ENCODE measurements at regions not wholly inside any gene's neighbourhood (a gene's known extent, or its start where the extent isn't known, plus 50 kb on each side); places are given as distances from the start of the nearest gene placed in this dataset.
"Not testable (repeated sequence)": the region's sequence is repeated elsewhere in the genome, so short reads cannot be mapped to it uniquely, and the experiment has no call there.

DNA sequence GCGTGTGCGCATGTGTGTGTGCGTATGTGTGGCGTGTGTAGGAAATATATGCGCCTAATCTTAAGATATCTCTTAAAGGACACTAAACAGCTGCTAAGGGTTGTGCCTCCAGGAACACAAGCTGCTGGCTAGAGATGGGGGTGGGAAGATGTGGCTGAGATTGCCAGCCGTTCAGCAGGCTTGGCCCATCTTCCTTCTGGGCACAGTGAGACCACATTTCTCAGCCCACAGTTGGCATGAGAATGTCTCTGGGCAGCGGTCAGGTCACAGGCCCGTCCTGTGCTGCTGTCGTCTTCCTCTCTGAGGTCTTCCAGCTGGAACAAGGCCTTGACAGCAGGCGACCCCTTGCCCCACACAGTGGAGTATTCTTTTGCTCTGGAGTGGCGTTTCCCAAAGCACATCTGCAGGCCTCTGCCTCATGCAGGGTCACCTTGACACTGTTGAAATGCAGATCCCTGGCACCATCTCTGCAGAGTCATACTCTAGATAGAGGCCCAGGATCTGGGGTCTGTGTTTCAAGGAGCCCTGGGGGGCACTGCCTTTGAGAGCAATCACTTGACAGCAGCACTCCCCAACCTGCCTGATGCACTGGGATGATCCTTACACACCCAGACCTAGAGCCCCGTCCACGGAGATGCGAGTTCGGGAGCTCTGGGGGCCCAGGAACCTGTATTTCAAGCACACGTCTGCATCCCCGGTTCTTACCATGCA, 335.5 kb upstream of the SFSWAP start:
- DNase-seq (ENCODE audit: low spot score), result no peak

- no peak for DNase-seq (ENCODE audit: low spot score)
Measured at GRCh38 chr12:131375972-131376345, 334.9 kb upstream of the SFSWAP start.

DNA sequence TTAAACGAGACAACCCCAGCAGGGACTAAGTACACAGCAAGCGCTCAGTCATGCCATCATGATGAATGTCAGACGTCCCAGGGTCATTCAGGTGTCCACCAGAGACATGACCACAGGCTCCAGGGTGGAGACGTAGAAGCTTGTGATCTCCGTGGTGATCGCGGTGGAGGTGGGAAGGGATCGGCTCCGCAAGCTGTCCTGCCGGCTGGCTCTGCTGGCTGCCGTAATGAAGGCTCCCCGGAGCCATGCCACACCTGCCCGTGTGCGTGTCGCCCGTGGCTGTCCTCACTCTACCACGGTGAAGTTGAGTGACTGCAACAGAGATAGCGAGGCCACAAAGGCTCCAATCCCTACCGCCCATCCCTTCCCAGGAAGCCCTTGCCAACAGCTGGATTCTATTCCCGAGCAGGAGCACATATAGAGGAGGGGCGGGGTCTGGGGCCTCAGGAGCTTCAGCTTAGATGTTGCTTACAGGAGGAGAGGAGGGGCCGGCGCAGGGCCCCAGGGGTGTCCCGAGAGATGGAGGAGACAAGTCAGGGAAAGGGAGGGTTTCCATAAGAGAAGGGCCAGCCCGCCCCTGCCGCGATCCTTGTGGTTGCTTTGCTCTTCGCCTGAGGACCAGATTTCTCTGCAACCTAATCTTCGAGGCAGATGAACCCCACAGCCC, 332.6 kb upstream of the SFSWAP start:
- DNase-seq (ENCODE audit: low spot score), result no peak

GRCh38 chr12:131378861-131379665, 331.8 kb upstream of the SFSWAP start:
- no peak for DNase-seq (ENCODE audit: low spot score)

GRCh38 chr12:131379738-131380137, 331.2 kb upstream of the SFSWAP start:
- DNase-seq (ENCODE audit: low spot score), result no peak

GRCh38 chr12:131380220-131380964, 330.5 kb upstream of the SFSWAP start:
- no peak for DNase-seq (ENCODE audit: low spot score)

GRCh38 chr12:131380965-131381705, 329.8 kb upstream of the SFSWAP start:
- DNase-seq (ENCODE audit: low spot score), result no peak

DNA sequence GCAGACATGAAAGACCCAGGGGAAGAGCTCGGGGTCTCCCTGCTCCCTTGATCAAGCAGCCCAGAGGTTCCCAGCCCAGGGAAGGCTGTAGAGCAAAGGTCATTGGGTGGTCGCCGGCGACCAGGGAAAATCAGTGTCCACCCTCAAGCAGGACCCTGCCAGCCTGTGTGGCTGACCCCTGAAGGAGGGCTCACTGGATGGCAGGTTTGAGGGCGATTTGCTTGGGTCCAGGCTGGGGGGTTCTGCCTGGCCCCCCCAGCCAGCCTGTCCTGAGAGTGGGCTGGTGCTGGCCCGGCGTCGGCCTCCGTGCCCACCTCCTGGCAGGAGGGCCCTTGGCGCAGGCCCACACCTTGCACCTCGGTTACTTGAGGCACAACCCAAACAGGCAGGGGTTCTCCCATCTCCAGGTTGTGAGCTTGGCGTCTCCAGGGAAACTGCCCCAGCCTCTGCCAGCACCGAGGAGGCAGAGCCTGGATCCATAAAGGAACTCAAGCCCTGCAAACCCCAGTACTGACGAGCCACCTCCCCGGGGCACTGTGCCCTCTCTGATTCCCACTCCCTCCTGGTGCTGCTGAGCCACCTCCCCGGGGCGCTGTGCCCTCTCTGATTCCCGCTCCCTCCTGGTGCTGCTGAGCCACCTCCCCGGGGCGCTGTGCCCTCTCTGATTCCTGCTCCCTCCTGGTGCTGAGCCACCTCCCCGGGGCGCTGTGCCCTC, 329.0 kb upstream of the SFSWAP start:
- no peak for DNase-seq (ENCODE audit: low spot score)

DNA sequence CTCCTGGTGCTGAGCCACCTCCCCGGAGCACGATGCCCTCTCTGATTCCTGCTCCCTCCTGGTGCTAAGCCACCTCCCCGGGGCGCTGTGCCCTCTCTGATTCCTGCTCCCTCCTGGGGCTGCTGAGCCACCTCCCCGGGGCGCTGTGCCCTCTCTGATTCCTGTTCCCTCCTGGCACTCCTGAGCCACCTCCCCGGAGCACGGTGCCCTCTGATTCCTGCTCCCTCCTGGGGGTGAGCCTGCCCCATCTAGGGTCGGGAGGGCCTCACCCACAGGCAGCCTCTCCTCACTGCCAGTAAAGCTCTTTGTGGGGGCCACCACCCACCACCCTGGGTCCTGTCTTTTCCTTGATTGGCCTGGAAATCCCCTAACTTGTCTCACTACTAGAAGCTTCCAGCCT, 327.6 kb upstream of the SFSWAP start:
- no peak for DNase-seq (ENCODE audit: low spot score)

GRCh38 chr12:131383741-131384543, 326.9 kb upstream of the SFSWAP start:
- no peak for DNase-seq (ENCODE audit: low spot score)

DNA sequence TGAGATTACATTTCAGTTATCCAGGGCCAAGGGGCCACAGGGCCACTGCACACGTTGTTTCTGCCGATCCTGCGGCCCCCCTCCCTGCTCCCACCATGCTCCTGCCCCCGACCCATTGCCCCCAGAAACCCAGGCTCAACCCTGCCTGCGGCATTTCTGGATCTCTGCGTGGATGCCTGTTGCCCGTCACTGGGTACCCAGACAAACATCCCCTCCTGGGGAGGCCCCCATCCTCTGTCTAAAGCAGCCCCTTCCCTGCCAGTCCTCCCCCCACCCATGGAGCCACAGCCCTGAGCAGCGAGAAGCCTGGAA, 326.4 kb upstream of the SFSWAP start:
- no peak for DNase-seq (ENCODE audit: low spot score)

- DNase-seq (ENCODE audit: low spot score), result no peak
Measured at GRCh38 chr12:131385313-131386166, 325.4 kb upstream of the SFSWAP start.

DNA sequence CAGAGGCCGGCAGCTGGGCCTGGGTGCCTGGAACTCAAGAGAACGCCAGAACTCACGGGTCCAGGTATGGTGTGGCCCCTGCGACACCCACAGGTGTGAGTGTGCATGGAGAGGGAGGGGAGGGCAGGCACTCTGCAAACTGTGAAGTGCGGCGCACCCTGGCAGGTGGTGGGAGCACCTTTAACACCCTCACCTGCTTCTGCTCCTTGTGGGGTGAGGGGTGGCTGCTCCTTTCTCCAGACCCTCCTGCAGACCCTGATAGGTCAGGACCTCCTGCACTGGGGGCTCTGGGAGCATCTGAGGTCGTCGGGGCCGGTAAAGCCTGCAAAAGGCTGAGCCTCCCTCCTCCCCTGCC, 324.7 kb upstream of the SFSWAP start:
- DNase-seq (ENCODE audit: low spot score), result no peak

- DNase-seq (ENCODE audit: low spot score), result no peak
Measured at GRCh38 chr12:131386781-131387180, 324.1 kb upstream of the SFSWAP start.

GRCh38 chr12:131387281-131388163, 323.4 kb upstream of the SFSWAP start:
- no peak for DNase-seq (ENCODE audit: low spot score)

DNA sequence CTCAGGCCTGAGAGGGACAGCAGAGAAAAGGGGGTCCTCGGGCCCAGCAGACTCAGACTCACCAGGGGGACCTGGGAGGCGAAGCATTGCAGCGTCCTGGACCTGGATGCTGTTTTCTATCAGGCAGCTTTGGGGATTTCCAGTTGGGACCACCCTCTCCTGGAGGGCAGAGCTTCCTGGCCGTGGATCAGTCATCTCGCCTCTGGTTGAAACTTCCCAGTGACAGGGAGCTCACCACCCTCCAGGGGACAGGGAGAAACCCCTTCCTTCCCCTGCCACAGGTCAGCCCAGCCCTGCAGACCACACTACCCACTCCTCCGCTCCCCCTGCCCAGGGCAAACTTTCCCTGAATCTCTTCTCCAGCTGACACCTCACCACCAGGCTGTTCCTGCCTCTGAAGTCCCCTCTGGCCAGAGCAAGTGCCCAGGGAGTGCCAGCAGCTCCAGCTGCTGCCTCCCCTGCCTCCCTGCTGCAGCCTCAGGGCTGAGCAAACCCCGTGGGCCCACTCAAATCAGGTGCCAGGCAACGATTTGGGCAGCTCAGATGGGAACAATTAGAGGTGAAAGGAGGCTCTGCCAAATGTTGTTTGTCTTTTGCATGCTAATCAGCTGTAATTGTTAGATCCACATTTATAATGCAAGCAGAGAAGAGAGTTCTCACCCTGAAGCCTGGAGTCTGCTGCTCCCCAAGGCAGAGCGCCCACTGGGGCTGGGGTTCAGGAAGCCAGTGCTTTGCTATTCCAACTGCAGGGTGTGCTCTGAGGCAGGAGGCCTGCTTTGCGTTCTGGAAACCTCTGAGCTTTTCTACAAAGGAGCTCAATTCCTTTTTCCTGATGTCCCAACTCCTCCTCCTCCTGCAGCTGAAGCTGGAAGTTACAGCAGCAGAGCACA, 322.5 kb upstream of the SFSWAP start:
- not testable (repeated sequence) for DNase-seq (ENCODE audit: low spot score)

All from mucosa of gallbladder (tissue), 1 donor.